ENCODE measurements at regions not wholly inside any gene's neighbourhood (a gene's known extent, or its start where the extent isn't known, plus 50 kb on each side); places are given as distances from the start of the nearest gene placed in this dataset.

DNA sequence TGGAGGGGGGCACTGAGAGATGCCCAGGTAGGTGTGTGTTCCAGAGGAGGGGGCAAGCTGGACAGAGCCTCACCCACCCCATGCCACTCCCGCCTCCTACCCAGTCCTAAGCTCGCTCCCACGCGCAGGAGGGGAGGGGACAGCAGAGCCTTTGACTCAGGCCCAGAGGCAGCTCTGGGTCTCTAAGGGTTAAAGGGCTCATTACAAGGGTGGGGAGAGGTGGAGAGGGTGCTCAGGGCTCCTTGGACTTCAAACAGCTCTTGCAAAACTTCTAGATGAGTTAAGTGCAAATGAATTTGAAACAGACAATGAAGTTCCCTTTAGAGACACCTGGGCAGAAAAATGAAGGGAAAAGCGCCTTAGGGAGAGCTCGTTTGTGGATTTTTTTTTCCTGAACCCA lies 104.2 kb upstream of the CASZ1 start:
- TF ChIP-seq ZFP3 (CRISPR knock-in tag; IDR thresholded peaks at IDR 0.05) (no peak), RARB (CRISPR knock-in tag; IDR thresholded peaks at IDR 0.05) (no peak), CSDC2 (CRISPR knock-in tag; IDR thresholded peaks at IDR 0.05) (no peak), TOX (CRISPR knock-in tag; IDR thresholded peaks at IDR 0.05; ENCODE audit: borderline replicate concordance) (no peak), ESRRG (CRISPR knock-in tag; IDR thresholded peaks at IDR 0.05) (no peak), ARNTL (CRISPR knock-in tag; IDR thresholded peaks at IDR 0.05; ENCODE audit: borderline replicate concordance, low read depth) (no peak), SNAI2 (CRISPR knock-in tag; IDR thresholded peaks at IDR 0.05) (no peak), PPARA (CRISPR knock-in tag; IDR thresholded peaks at IDR 0.05; ENCODE audit: borderline replicate concordance) (no peak), BACH2 (CRISPR knock-in tag; IDR thresholded peaks at IDR 0.05; ENCODE audit: borderline replicate concordance) (no peak), ZNF565 (CRISPR knock-in tag; conservative IDR thresholded peaks at IDR 0.05; ENCODE audit: low read depth) (no peak), TCF4 (CRISPR knock-in tag; IDR thresholded peaks at IDR 0.05; ENCODE audit: borderline replicate concordance) (no peak)
- TF ChIP-seq, protein P1, sequence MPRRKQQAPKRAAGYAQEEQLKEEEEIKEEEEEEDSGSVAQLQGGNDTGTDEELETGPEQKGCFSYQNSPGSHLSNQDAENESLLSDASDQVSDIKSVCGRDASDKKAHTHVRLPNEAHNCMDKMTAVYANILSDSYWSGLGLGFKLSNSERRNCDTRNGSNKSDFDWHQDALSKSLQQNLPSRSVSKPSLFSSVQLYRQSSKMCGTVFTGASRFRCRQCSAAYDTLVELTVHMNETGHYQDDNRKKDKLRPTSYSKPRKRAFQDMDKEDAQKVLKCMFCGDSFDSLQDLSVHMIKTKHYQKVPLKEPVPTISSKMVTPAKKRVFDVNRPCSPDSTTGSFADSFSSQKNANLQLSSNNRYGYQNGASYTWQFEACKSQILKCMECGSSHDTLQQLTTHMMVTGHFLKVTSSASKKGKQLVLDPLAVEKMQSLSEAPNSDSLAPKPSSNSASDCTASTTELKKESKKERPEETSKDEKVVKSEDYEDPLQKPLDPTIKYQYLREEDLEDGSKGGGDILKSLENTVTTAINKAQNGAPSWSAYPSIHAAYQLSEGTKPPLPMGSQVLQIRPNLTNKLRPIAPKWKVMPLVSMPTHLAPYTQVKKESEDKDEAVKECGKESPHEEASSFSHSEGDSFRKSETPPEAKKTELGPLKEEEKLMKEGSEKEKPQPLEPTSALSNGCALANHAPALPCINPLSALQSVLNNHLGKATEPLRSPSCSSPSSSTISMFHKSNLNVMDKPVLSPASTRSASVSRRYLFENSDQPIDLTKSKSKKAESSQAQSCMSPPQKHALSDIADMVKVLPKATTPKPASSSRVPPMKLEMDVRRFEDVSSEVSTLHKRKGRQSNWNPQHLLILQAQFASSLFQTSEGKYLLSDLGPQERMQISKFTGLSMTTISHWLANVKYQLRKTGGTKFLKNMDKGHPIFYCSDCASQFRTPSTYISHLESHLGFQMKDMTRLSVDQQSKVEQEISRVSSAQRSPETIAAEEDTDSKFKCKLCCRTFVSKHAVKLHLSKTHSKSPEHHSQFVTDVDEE (CRISPR knock-in tag; IDR thresholded peaks at IDR 0.05): no peak
- no peak for ATAC-seq

DNA sequence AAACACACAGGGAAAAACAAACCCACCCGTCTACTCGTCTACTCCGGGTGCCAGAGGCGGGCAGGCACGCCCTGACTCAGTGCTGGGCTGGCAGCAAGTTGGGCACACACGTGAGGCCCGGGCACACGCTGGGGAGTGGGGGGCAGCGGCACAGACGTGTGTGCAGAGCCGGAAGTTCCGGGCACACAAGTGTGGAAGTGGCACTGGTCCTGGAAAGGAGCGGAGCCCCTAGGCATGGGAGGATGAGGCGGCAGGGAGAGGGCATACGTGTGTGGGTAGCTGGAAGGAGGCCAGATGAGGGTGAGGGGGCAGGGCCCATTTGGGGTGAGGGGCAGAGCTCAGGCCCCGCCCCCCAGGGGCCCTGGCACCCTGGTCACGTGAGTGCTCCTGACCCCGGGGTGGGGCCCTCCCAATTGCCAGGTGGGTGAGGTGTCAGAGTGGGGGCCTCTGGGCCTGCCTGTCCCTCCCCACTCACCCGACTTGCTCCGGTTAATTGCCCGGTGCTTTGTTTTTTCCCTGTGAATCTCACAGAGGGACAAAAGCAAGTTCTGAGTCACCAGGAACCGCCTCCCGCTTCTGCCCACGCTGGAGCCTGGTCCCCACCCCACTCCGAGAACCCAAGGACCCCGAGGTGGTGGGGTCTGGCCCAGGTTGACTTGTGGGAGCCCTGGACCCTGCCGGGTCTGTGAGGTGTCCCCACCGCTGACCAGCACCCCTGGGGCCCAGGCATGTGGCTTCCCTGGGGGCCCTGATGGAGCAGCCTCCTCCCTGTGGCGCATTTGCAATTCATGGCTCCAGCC lies 104.8 kb upstream of the CASZ1 start:
- TF ChIP-seq CSDC2 (CRISPR knock-in tag; IDR thresholded peaks at IDR 0.05): no peak
- no peak for TF ChIP-seq GLIS3 (CRISPR knock-in tag; IDR thresholded peaks at IDR 0.05)
- TF ChIP-seq ZNF70 (CRISPR knock-in tag; IDR thresholded peaks at IDR 0.05): no peak
- TF ChIP-seq BACH2 (CRISPR knock-in tag; IDR thresholded peaks at IDR 0.05; ENCODE audit: borderline replicate concordance): no peak
- TF ChIP-seq ZNF565 (CRISPR knock-in tag; conservative IDR thresholded peaks at IDR 0.05; ENCODE audit: low read depth): no peak
- TF ChIP-seq, protein P2, sequence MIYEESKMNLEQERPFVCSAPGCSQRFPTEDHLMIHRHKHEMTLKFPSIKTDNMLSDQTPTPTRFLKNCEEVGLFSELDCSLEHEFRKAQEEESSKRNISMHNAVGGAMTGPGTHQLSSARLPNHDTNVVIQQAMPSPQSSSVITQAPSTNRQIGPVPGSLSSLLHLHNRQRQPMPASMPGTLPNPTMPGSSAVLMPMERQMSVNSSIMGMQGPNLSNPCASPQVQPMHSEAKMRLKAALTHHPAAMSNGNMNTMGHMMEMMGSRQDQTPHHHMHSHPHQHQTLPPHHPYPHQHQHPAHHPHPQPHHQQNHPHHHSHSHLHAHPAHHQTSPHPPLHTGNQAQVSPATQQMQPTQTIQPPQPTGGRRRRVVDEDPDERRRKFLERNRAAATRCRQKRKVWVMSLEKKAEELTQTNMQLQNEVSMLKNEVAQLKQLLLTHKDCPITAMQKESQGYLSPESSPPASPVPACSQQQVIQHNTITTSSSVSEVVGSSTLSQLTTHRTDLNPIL (CRISPR knock-in tag; IDR thresholded peaks at IDR 0.05; ENCODE audit: low read depth): no peak
- TF ChIP-seq TCF4 (CRISPR knock-in tag; IDR thresholded peaks at IDR 0.05; ENCODE audit: borderline replicate concordance): no peak
- TF ChIP-seq, protein P3, sequence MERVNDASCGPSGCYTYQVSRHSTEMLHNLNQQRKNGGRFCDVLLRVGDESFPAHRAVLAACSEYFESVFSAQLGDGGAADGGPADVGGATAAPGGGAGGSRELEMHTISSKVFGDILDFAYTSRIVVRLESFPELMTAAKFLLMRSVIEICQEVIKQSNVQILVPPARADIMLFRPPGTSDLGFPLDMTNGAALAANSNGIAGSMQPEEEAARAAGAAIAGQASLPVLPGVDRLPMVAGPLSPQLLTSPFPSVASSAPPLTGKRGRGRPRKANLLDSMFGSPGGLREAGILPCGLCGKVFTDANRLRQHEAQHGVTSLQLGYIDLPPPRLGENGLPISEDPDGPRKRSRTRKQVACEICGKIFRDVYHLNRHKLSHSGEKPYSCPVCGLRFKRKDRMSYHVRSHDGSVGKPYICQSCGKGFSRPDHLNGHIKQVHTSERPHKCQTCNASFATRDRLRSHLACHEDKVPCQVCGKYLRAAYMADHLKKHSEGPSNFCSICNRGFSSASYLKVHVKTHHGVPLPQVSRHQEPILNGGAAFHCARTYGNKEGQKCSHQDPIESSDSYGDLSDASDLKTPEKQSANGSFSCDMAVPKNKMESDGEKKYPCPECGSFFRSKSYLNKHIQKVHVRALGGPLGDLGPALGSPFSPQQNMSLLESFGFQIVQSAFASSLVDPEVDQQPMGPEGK (CRISPR knock-in tag; IDR thresholded peaks at IDR 0.05; ENCODE audit: borderline replicate concordance): no peak; the same call in 1 of the 2 replicates
- peak; percentile 21 for ATAC-seq

DNA sequence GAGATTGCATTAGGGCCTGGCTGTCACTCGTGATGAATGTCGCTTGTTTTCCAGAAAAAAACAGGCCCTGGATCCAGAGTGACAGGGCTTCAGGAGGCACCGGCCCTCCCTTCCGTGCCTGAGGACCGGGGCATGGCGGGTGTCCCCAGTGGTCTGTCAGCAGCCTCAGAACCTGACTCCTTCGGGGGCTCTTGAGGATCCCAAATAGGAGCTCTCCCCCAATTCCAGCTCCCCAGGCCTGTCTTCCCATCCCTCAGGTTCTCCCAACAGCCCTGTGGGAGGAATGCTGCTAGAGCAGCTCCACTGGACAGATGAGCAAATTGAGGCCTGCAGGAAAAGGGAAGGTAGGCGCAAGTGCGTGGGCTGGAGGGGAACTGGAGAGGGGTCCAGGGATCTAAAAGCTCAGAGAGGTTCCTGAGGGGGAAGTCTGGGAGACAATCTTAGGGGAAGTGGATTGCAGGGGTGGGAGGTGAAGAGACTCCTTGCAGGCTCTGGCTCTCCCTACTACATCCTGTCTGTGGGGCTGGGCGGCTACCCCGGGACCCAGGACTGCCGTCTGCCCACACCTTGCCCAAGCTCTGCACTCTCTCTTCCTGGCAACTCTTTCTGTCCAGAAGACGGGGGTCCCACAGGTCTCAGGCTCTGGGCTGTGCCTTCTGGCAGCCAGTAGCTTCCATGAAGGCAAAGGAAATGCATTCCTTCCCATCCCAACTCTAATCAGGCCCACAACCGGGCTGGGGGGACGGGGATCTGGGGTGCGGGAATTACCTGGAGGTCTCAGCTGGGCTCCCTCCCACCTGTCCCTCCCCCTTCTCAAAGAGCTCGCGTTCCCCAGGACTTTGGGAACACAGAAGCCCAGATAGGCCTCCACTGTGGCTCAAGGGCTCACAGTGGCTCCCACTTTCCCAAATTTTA lies 105.7 kb upstream of the CASZ1 start:
- TF ChIP-seq, protein P4, sequence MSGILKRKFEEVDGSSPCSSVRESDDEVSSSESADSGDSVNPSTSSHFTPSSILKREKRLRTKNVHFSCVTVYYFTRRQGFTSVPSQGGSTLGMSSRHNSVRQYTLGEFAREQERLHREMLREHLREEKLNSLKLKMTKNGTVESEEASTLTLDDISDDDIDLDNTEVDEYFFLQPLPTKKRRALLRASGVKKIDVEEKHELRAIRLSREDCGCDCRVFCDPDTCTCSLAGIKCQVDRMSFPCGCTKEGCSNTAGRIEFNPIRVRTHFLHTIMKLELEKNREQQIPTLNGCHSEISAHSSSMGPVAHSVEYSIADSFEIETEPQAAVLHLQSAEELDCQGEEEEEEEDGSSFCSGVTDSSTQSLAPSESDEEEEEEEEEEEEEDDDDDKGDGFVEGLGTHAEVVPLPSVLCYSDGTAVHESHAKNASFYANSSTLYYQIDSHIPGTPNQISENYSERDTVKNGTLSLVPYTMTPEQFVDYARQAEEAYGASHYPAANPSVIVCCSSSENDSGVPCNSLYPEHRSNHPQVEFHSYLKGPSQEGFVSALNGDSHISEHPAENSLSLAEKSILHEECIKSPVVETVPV (CRISPR knock-in tag; IDR thresholded peaks at IDR 0.05): no peak
- 0 out of 2 replicates have a peak, but pooled peaks have one; percentile 7 for TF ChIP-seq ZFP3 (CRISPR knock-in tag; IDR thresholded peaks at IDR 0.05)
- TF ChIP-seq ZNF70 (CRISPR knock-in tag; IDR thresholded peaks at IDR 0.05): no peak
- ATAC-seq: no peak

DNA sequence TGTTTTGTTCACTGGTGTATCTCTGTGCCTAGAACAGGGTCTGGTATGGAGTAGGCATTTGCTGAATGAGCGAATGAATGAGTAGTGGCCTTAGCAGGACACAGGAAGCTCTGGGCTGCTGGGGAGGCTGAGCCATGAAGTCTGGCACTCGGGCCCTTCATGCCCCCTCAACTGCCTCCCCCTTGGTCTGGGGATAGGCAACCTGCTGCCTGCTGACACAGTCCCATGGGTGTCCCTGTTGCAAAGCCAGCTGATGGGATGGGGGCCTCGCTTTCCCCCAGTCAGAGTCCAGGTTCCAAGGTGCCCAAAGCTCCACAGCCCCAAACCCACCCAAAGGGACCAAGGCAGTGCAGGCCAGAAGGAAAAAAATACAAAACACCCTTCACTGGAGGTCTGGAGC lies 107.0 kb upstream of the CASZ1 start:
- no peak for ATAC-seq
- no peak for TF ChIP-seq SNAI2 (CRISPR knock-in tag; IDR thresholded peaks at IDR 0.05)
- TF ChIP-seq PPARA (CRISPR knock-in tag; IDR thresholded peaks at IDR 0.05; ENCODE audit: borderline replicate concordance): no peak
